GM12891 (cell line): ENCODE measurements at regions not wholly inside any gene's neighbourhood (a gene's known extent, or its start where the extent isn't known, plus 50 kb on each side); places are given as distances from the start of the nearest gene placed in this dataset.

Experiments used
- POLR2A ChIP-seq: IDR thresholded peaks from 2 replicates; pipeline ENCODE4 v1.6.1; 2011; ENCODE audit warnings: low read depth, low read length, control low read depth
- POLR2AphosphoS5 ChIP-seq: IDR thresholded peaks from 2 replicates; pipeline ENCODE4 v1.6.1; 2011; ENCODE audit warnings: low read depth, low read length, control low read depth
- POU2F2 ChIP-seq: IDR thresholded peaks from 2 replicates; pipeline ENCODE4 v1.6.1; 2011; ENCODE audit warnings: low read depth, mild to moderate bottlenecking, control low read depth, low read length, moderate library complexity
- SPI1 ChIP-seq: IDR thresholded peaks from 2 replicates; pipeline ENCODE4 v1.6.1; 2011; ENCODE audit warnings: low read depth, low read length, control low read depth
- TAF1 ChIP-seq: IDR thresholded peaks from 2 replicates; pipeline ENCODE4 v1.6.1; 2011; ENCODE audit warnings: low read depth, low read length, control low read depth

DNA sequence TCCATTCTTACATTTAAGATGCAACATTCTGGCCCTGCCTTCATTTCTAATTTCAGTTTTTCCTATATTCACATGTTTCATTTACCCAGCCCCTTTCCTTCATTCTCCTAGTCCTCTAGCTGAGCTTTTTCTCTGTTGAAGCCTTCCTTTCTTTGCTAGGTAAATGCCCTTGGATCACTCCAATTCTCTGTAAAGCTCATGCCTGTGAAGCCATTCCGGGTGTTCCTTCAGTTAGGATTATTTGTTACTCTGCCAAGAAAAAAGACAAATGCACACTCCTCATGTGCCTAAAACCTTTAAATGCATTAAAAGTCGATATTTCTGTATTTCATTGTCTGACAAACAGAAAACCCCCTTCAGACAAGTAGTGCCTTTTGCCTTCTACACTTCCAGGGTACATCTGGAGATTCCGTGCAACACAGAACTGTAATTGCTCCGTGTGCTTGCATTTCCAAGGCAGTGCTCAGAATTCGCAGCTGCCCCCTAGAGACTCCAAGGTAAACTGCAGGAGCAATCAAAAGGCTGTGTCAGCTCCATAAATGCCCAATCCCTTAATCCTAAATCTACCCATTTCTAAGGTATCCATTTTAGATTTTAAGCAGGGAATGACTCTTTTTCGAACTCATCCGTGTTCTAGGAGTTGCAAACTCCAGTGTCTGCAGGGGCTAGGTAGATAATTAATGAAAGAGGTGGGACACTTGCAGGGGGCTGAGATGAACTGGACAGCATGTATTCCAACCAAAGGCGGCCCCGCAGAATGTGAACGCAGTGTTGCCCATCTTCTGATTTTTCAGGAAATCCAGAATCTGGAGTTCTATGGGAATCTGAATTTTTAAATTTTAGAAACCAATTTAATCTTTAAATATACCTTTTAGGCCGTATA, 320.2 kb downstream of the GRIN2B start:
- no peak for TF ChIP-seq POLR2A
- TF ChIP-seq POU2F2 = no peak
- no peak for TF ChIP-seq POLR2AphosphoS5
- TF ChIP-seq TAF1 = no peak
- no peak for TF ChIP-seq SPI1
